GM21528 (cell line): ENCODE measurements at regions not wholly inside any gene's neighbourhood (a gene's known extent, or its start where the extent isn't known, plus 50 kb on each side); places are given as distances from the start of the nearest gene placed in this dataset.

Experiments
- ATAC-seq: cut with Tn5 transposase; IDR thresholded peaks from one replicate; pipeline ENCODE4 v1.9.1; 2021; ENCODE audit warnings: mild to moderate bottlenecking, moderate library complexity; ENCODE audit not compliant: unreplicated experiment, low FRiP score

GRCh38 chr11:134642206-134642605, 230.2 kb upstream of the B3GAT1 start:
- no peak for ATAC-seq

- ATAC-seq: no peak
These were observed 229.2 kb upstream of the B3GAT1 start for GRCh38 chr11:134640971-134641968.

- no peak for ATAC-seq
These were observed 228.5 kb upstream of the B3GAT1 start for GRCh38 chr11:134640536-134640935.

- no peak for ATAC-seq
These were observed 227.7 kb upstream of the B3GAT1 start for GRCh38 chr11:134639586-134640330.

- ATAC-seq: no peak
These were observed 226.9 kb upstream of the B3GAT1 start for GRCh38 chr11:134638796-134639430.

GRCh38 chr11:134637091-134638015, 225.3 kb upstream of the B3GAT1 start:
- no peak for ATAC-seq

- no peak for ATAC-seq
These were observed 224.0 kb upstream of the B3GAT1 start for GRCh38 chr11:134636071-134636470.

- ATAC-seq: no peak
These were observed 223.1 kb upstream of the B3GAT1 start for GRCh38 chr11:134634897-134635831.

GRCh38 chr11:134633276-134633675, 221.2 kb upstream of the B3GAT1 start:
- ATAC-seq: no peak

- no peak for ATAC-seq
These were observed 220.5 kb upstream of the B3GAT1 start for GRCh38 chr11:134632347-134633119.

- no peak for ATAC-seq
These were observed 218.8 kb upstream of the B3GAT1 start for GRCh38 chr11:134630861-134631260.

GRCh38 chr11:134628426-134628825, 216.4 kb upstream of the B3GAT1 start:
- ATAC-seq: no peak

- ATAC-seq: no peak
These were observed 214.0 kb upstream of the B3GAT1 start for GRCh38 chr11:134626032-134626431.

GRCh38 chr11:134625631-134626030, 213.6 kb upstream of the B3GAT1 start:
- no peak for ATAC-seq

GRCh38 chr11:134625151-134625550, 213.1 kb upstream of the B3GAT1 start:
- no peak for ATAC-seq

GRCh38 chr11:134624166-134624920, 212.3 kb upstream of the B3GAT1 start:
- no peak for ATAC-seq

GRCh38 chr11:134623711-134624110, 211.7 kb upstream of the B3GAT1 start:
- no peak for ATAC-seq
